Frontal cortex (tissue), 3 donors: ENCODE measurements at regions not wholly inside any gene's neighbourhood (a gene's known extent, or its start where the extent isn't known, plus 50 kb on each side); places are given as distances from the start of the nearest gene placed in this dataset.
"Not testable (repeated sequence)": the region's sequence is repeated elsewhere in the genome, so short reads cannot be mapped to it uniquely, and the experiment has no call there.

Experiments
- DNase-seq, 2 donors: peaks; one replicate each; pipeline ENCODE4 v3.0.0; 2012; ENCODE audit warnings: low spot score in 2 of 2
- FAIRE-seq: peaks from 2 replicates; lab custom pipeline; 2012; peaks lifted over from hg19 to GRCh38; lab: Jason Lieb, UNC
- donor health status: control.
- donor health status: control.
- donor health status: control.

DNA sequence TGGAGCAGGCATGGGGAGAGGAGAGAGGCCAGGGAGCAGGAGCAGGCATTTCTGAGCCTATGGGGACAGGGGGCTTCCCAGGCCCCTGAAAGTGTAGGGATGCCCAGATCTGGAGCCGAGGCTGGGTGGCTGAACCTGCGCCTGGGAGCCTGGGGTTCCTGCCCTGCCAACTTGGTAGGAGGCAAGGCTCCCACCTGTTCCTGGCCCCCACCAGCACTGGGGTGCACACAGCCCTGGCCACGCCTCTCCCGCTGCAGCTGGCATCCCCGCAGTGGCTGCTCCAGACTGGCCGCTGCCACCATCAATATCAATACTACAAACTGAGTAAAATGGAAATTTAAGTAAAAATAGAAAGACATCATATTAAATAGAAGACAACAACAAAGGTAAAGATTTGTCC lies 684.9 kb upstream of the MAP3K7 start:
- no peak for FAIRE-seq
- DNase-seq = no peak

DNA sequence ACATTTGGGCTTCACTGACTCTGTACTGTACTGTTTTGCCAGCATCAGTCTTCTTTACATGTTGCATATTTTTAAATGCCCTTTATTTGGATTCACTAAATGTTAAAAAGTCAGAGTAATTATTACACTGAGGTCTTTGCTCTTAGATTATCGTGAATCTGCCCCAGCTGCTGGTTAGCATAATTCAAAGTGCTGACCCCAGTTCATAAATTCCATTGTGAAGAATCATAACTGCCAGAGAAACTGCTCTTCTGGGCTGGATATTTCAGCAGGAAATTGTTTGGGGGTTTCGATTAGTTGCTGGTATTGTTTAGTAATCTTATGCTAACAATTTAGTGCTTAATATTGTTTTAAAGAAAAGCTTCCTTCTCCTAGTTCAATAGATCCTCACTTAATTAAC lies 682.1 kb upstream of the MAP3K7 start:
- no peak for FAIRE-seq

DNA sequence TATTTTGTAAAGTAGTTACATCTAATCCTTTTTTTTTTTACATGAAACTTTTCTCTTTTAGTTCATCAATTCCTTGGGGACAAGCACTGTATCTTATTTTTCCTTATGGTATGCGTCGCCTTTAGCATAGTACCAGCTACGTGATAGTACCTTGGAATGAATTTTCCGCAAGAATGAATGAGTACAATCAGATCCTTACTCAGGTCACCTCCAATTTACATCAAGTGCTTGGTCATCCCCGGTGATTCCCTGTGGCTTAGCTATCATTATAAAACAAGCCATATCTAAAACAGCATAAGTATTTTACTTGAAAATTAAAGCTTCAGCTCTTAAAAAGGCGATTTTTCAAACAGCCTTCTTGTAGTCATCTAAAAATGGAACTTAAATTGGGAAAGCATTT lies 680.4 kb upstream of the MAP3K7 start:
- FAIRE-seq = no peak
- no peak for DNase-seq

More for the DNA sequence above, 682.1 kb upstream of the MAP3K7 start:
- DNase-seq = no peak

DNA sequence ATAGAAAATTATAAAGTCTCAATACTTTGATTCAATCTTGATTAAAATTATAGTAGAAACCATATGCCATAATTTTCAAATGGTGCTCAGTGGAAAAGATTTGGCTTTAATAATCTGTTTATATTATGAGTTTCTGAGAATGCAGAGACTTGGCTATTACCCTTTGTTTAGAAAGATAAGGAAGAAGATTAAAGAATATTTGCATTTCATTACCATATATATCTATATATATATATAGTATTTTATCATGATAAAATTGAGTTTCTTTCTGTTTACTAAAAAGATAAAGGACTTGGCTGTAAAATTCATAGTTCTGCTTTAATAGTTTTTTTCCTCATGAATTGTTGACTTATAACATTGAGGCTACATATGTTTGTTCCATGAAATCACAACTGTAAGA lies 679.3 kb upstream of the MAP3K7 start:
- FAIRE-seq = no peak
- no peak for DNase-seq

- FAIRE-seq (no peak), DNase-seq (no peak)
These were observed 656.6 kb upstream of the MAP3K7 start for GRCh38 chr6:91243436-91243835.

DNA sequence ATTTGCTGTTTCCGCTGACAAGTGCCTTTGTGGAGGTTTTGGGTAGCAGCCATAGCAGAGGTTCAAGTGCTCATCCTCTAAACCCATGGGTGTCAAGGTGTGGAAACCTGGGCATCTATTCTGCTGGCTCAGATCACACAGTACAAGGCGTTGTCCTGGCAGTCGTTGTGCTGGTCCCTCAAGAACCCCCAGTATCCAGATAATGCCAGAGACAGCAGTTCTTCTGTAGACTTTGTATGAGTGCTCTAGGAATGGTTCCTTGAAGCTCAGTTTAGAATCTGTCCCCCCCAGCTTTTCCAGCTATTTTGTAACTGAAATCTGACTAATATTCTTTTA lies 655.7 kb upstream of the MAP3K7 start:
- DNase-seq (no peak), FAIRE-seq (no peak)

DNA sequence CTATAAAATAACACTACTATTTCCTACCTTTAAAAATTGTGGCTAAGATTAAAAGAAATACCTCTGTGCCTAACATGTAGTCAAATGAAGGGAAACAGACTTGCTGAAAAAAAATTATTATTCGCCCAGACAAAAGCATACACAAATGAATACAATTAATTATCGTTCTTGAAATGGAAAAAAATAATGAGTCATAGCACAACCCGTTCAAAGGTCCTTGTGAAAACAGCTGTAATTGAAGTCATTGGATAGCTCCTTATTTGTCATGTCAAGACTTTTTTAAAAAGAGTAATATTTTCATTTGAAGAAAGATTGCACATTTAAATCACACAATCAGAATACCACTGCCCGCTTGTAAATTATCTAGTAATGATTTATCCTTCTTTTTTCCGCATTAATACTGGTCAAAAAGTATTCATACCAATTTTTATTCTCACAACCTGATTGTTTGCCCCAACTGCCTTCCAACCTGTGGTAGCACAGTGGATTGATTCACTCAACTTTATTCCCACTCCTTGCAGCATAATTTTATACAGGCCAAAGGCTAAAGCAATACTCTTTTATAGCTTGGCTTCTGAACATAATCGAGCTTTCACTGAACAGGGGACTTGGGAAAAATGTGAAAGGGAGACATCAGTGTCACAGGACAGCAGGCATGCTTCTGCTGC lies 655.2 kb upstream of the MAP3K7 start:
- DNase-seq = no peak
- FAIRE-seq = no peak

GRCh38 chr6:91240878-91241603 lies 654.2 kb upstream of the MAP3K7 start:
- DNase-seq = no peak
- no peak for FAIRE-seq

GRCh38 chr6:91221072-91221720 lies 634.3 kb upstream of the MAP3K7 start:
- DNase-seq = no peak
- FAIRE-seq = no peak

- DNase-seq (no peak), FAIRE-seq (no peak)
These were observed 626.5 kb upstream of the MAP3K7 start for GRCh38 chr6:91213229-91213901.

GRCh38 chr6:91198588-91199255 lies 611.9 kb upstream of the MAP3K7 start:
- FAIRE-seq = no peak

DNA sequence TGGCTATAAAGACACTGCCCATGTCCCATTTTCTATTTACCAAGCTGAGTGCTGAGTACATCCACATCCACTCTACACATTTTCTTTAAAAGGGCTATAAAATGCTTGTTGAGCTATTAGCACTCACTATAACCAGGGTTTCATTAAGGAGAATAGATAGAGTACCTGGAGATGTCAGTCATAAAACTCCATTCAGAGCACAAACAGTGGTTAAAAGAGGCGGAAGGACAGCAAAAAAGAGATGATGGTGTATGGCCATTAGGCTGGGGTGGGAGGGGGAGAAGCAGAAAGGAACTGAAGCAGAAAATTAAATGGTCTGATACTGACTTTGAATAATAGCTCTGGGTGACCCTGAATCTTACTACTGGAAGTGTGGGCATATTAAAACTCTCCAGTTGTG lies 609.9 kb upstream of the MAP3K7 start:
- no peak for DNase-seq
- no peak for FAIRE-seq

More at GRCh38 chr6:91198588-91199255, 611.9 kb upstream of the MAP3K7 start:
- no peak for DNase-seq

GRCh38 chr6:91193446-91193845 lies 606.6 kb upstream of the MAP3K7 start:
- FAIRE-seq = no peak
- no peak for DNase-seq

DNA sequence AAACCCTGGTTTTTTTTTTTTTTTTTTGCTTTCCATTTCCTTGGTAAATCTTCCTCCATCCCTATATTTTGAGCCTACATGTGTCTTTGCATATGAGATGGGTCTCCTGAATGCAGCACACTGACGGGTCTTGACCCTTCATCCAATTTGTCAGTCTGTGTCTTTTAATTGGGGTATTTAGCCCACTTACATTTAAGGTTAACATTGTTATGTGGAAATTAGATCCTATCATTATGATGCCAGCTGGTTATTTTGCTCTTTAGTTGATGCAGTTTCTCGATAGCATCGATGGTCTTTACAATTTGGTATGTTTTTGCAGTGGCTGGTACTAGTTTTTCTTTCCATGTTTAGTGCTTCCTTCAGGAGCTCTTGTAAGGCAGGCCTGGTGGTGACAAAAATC lies 603.2 kb upstream of the MAP3K7 start:
- FAIRE-seq = not testable (repeated sequence)

GRCh38 chr6:91185072-91185471 lies 598.2 kb upstream of the MAP3K7 start:
- no peak for DNase-seq

More for the DNA sequence above, 603.2 kb upstream of the MAP3K7 start:
- DNase-seq = not testable (repeated sequence)

DNA sequence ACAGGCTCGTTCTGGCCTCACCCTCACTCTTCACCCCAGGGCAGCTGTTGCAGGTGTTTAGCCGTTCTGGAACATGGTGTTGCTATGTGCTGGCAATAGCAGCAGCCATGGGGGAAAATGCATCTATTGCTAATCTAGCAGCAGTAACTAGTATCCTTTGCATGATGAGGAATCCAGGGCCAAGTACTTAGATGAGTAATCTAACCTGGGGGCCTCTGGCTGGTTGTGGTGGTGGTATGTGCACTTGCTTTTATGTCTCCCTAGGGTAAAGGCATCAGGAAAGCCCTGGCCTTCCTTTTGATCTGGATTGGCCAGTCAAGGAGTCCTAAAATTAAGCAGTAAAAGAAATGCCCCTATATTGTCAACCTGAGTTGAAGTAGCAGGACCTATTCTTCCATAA lies 594.5 kb upstream of the MAP3K7 start:
- FAIRE-seq (no peak), DNase-seq (no peak)

More at GRCh38 chr6:91185072-91185471, 598.2 kb upstream of the MAP3K7 start:
- no peak for FAIRE-seq

DNA sequence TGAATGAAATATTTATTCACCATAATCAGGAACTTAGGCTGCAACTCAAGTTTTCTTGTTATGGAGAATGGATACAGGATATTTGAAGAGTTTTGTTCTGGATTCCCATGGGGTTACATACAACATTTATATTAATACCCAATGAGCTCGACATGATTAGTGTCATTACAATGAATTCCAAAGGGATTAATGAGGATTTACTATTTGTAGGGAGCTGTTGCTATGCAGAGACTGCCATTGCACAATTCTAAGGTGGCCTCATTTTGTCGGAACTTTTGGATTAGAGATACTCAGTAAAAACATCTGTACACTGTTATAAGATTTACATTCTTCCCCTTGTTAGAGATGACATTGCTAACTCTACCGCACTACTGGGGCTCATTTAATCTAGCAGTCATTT lies 586.8 kb upstream of the MAP3K7 start:
- FAIRE-seq (no peak), DNase-seq (no peak)

DNA sequence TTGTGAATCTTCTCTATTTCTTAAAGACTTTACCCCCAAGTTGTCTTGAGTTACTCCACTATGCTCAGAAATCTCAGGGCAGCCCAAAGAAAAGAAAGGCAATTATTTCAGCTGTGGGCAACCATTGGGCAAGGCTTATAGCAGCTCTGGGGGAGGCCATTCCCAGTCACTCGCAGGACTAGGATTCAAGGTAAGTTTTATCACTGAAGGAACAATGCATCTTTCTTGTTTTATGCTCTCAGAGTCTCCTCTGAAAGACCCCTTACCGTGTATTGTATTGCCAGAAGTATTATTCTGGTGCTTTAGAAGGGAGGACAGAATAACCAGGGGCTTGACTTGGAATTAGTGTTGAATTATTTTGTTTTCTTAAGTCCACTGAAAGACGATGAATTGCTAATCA lies 586.3 kb upstream of the MAP3K7 start:
- FAIRE-seq (no peak), DNase-seq (no peak)

DNA sequence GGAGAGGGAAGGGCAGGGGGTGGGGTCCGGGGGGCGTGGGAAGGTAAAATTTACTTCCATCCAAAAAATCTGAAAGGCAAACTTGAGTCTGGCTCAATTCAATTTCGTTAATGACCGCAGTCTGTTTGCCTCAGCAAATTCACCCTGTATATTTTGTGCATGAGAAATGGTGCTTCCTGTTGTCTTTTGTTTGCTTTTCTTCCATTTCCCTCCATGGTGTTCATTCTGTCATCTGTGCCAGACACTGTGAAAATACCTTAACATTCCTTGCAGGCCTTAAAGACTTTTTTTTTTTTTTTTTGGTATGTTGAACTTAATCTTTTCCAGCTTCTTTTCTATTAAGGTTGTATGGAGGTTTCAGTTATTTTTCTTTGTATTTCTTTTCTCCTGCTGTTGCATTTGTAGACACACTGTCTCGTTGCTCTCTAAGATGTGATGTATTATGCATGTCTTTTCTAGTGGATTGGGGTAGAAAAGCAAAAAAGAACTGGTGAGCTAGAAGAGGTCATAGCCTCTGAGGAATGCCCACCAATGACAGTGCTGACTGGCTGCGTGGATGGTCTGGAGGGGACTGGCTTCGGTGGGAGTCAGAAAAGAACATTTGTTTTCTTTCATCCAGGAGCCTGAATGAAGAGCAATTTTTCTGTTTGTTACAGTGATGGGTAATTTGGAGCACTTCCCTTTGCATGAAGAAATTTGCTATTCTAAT lies 585.0 kb upstream of the MAP3K7 start:
- no peak for FAIRE-seq
- no peak for DNase-seq

DNA sequence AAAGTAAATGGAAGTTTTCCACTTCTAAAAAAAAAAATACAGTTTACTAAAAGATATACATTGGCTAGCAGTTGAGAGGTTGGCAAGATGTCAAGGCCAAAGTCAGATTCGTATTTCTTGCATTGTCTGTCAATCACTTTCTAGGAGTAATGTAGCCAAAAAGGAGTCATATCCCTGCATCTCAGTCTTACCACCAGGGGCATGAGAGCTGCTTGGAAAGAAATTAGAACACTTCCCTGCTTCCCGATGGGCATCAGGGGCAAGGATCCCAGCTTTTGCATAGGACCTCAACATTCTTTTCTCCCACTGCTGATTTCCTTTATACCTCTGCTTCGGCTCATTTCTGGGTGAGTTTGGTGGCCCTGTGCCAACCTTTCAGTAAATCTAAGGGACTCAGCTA lies 581.0 kb upstream of the MAP3K7 start:
- DNase-seq (no peak), FAIRE-seq (no peak)
